GM13976 (cell line): ENCODE measurements at regions not wholly inside any gene's neighbourhood (a gene's known extent, or its start where the extent isn't known, plus 50 kb on each side); places are given as distances from the start of the nearest gene placed in this dataset.

Experiments
- DNase-seq: peaks from one replicate; pipeline ENCODE4 v3.0.0; 2012; ENCODE audit warnings: low spot score
- in situ Hi-C: fragments of 300-500 bp; cut with MboI; formaldehyde crosslinking; loops from one replicate; pipeline ENCODE4 v1.12.0; 2022; ENCODE audit warnings: low sequenced_read_pairs, mixed read lengths, inconsistent platforms; ENCODE audit not compliant: unreplicated experiment
- TF ChIP-seq, protein P1 (sequence below): IDR thresholded peaks from 2 replicates; pipeline ENCODE4 v1.5.1; 2012; ENCODE audit warnings: borderline replicate concordance, mild to moderate bottlenecking; ENCODE audit not compliant: insufficient read depth; ENCODE audit errors: extremely low read depth, missing control alignments, control extremely low read depth

DNA sequence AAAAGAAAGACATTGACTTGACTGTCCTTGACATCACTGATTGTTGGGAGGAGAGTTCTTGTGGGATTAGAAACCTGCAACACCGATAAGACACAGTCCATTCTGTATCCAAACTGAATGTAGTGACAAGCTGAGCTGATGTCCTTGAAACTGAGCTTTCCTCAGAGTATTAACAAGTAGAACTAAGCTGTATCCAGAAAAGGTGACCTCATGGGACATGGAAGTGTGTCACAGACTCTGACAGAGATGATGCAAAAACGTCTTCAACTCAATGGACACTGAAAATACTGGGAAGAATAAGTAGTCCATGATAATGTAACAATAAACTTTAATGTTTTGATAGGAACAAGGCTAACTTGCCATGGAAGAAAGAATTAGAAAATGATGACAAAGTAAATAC, 690.1 kb downstream of the CDH18 start:
- no peak for DNase-seq
- TF ChIP-seq, protein P1, sequence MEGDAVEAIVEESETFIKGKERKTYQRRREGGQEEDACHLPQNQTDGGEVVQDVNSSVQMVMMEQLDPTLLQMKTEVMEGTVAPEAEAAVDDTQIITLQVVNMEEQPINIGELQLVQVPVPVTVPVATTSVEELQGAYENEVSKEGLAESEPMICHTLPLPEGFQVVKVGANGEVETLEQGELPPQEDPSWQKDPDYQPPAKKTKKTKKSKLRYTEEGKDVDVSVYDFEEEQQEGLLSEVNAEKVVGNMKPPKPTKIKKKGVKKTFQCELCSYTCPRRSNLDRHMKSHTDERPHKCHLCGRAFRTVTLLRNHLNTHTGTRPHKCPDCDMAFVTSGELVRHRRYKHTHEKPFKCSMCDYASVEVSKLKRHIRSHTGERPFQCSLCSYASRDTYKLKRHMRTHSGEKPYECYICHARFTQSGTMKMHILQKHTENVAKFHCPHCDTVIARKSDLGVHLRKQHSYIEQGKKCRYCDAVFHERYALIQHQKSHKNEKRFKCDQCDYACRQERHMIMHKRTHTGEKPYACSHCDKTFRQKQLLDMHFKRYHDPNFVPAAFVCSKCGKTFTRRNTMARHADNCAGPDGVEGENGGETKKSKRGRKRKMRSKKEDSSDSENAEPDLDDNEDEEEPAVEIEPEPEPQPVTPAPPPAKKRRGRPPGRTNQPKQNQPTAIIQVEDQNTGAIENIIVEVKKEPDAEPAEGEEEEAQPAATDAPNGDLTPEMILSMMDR, result no peak
- in situ Hi-C loops, result no loop called here

DNA sequence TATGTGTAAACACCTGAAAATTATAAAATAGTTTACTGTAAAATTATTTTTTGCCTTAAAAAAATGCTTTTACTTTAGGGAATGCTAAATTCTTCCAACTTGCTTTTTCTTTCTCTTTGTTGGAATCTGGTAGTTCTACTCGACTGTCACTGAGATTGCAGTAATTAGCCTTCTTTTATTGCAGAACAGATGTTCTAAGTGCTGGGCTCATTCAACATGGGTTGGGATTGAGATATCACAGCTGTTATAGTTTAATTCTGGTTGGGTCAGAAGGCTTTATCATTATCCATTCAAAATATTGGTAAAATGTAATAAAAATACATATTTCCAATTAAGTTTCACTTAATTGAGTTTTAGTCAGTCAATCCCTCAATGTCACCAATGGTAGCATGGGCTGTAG, 686.7 kb downstream of the CDH18 start:
- TF ChIP-seq, protein P1, result no peak

DNA sequence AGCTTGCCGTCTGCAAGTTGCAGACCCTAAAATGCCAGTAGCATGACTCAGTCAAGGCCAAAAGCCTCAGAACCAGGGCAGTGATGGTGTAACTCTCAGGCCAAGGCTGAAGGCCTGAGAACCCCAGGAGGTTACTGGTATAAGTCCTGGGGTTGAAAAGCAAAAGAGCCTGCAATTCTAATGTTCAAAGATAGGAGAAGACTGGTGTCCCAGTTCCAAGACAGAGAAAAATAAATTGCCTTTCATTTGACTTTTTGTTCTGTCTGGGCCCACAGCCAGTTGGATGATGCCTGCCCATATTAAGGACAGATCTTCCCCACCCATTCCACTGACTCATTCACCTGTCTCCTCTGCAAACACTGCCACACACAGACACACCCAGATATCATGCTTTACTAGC, 673.2 kb downstream of the CDH18 start:
- TF ChIP-seq, protein P1, result no peak
- in situ Hi-C loops, result no loop called here
- DNase-seq, result no peak

More for the DNA sequence above, 686.7 kb downstream of the CDH18 start:
- in situ Hi-C loops, result no loop called here
- no peak for DNase-seq

DNA sequence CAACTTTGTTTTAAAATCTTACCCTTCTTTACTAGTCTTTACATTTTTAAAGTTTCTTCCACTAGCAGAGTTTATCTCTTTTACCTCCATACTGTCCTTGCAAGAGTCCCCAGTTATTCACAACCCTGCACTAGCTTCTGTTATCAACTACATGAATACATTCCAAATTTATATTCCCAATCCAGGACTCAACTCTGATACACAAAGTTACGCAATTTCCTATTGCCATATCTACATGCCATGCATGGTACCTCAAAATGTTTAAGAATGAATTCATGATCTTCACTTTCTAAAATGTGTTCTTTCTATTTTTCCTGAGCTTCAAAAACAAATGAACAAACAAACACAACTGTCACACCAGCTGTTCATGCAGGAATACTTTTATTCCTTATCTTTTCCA, 668.7 kb downstream of the CDH18 start:
- in situ Hi-C loops, result no loop called here
- no peak for DNase-seq
- TF ChIP-seq, protein P1, result no peak

DNA sequence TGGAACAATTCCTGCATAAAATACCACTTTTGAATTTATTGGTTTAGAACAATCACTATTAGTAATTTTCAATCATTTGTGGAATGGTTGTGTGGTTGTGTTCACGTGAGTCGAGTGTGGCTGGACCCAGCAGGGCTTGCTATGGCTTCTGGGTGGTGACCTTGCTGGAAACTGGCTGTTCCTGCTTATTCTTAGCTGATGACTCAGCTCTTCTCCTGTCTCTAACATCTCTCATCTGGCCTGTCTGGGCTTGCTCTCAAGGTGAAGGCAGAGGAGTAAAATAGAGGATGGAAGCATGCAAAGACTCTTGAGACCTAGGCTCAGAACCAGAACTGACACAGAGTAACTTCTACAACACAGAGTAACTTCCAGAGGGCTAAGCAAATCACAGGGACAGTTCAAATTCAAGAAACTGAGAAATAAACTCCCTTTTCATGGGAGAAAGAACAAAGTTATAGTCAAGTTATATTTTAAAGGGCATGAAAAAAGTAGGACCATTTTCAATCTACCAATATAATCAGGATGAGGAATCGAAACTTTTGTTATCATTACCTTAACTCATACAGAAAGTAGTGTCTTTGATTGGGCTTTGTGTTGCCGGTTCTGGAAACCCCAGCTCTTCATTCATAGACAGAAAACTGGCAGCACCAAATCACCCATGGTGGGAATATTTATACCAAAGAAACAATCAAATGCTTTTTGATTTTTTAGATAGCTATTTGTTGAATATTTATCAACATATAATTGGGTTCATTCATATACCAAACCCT, 665.1 kb downstream of the CDH18 start:
- TF ChIP-seq, protein P1, result no peak
- no peak for DNase-seq
- in situ Hi-C loops, result no loop called here

DNA sequence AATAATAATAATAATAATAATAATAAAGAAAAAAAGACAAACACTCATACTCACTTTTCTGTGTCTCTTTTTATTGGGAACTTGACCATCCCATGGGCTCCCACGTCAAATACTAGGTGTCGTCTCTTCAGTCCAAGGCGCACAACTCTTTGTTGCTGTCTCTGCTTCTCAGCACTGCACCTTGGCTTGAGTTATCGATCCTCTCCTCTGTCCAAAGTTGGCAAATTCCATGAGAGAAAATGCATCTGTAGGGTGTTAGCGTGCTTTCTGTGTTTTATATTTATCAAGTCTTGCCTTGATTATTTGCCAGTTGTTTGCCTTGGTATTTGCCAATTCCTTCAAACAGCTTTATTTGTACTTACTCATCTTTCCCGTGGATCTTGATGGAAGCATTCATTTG, 653.7 kb downstream of the CDH18 start:
- TF ChIP-seq, protein P1, result no peak
- no peak for DNase-seq
- in situ Hi-C loops, result no loop called here

DNA sequence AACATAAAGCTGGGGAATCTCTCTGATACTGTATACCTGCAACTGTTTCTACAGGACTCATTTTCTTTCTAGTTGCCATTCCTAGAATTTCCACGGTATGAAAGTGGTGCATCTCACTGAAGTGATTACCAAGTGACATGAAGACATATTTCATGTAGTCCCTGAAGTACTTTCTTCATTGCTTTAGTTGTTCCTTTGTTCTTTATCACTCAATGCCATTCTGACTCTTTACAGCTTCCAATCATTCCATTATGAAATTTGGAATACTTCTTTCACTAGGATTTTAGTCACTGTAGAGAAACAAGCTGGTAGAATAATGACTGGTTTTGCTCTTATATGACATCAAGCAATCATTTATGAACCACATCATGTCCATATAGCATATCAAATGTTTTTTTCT, 645.1 kb downstream of the CDH18 start:
- in situ Hi-C loops, result no loop called here
- TF ChIP-seq, protein P1, result no peak
- DNase-seq, result no peak
